Motor neuron (in vitro differentiated cells): ENCODE measurements at regions not wholly inside any gene's neighbourhood (a gene's known extent, or its start where the extent isn't known, plus 50 kb on each side); places are given as distances from the start of the nearest gene placed in this dataset.
"Not testable (repeated sequence)": the region's sequence is repeated elsewhere in the genome, so short reads cannot be mapped to it uniquely, and the experiment has no call there.

Experiments used
- ATAC-seq, 8 experiments: fragments of 200-7000 bp; cut with Tn5 transposase; replicated peaks in 6 of 8; 2 replicates each; pipeline ENCODE4 v1.8.0; 2021; ENCODE audit warnings: mild to moderate bottlenecking in 8 of 8, moderate library complexity in 8 of 8
- H3K27ac ChIP-seq, 2 donors: fragments of 250-450 bp; sonication (Bioruptor Pico); 2 replicates each; pipeline ENCODE4 v1.9.0; 2021; ENCODE audit warnings: antibody characterized with exemption in 2 of 2, mild to moderate bottlenecking in 2 of 2, moderate library complexity in 1 of 2
- H3K4me1 ChIP-seq, 2 donors: fragments of 250-450 bp; sonication (Bioruptor Pico); replicated peaks in 1 of 2; 2 replicates each; pipeline ENCODE4 v1.6.1; 2021; ENCODE audit warnings: antibody characterized with exemption in 2 of 2, mild to moderate bottlenecking in 2 of 2, moderate library complexity in 1 of 2
- H3K4me3 ChIP-seq, 5 donors: fragments of 250-450 bp; sonication (Bioruptor Pico); 2 replicates each; pipeline ENCODE4 v1.9.0; 2021; ENCODE audit warnings: antibody characterized with exemption in 5 of 5, mild to moderate bottlenecking in 5 of 5, moderate library complexity in 4 of 5
- WGBS, 10 experiments: fragments of 450-650 bp; shearing (Covaris generic); methylation state at CpG; one replicate each; pipeline ENCODE4 v1.0.0; 2022; 5-methylcytosine and 5-hydroxymethylcytosine counted together
- in situ Hi-C, 9 experiments: fragments of 400-800 bp; cut with MboI; loops; one replicate each; pipeline ENCODE4 v1.15.0; 2021; ENCODE audit warnings: low sequenced_read_pairs in 9 of 9, low pct_unique_long_range_greater_than_20kb in 2 of 9; ENCODE audit not compliant: unreplicated experiment in 9 of 9

GRCh38 chr7:132024290-132024689 lies 467.9 kb upstream of the PODXL start:
- no peak for ATAC-seq
- Histone ChIP-seq H3K4me1 (no peaks in the 10 kb centered on the region), H3K27ac (no peak overlapping the region), H3K4me3 (no peak overlapping the region)
- in situ Hi-C loops: no loop called here
- WGBS, 10 experiments: 7 to 100% (median 82%) methylated on average over 2 to 6 of the region's 6 CpGs; no CpG with 5 or more reads in 1 of the 10 experiments

GRCh38 chr7:132023466-132023865 lies 467.0 kb upstream of the PODXL start:
- peak in 2 of 8 experiments; percentile 43 to 58 for ATAC-seq
- no peaks in the 10 kb centered on the region for H3K4me1 ChIP-seq
- in situ Hi-C loops: no loop called here

GRCh38 chr7:132022188-132022587 lies 465.8 kb upstream of the PODXL start:
- H3K4me3 ChIP-seq: no peak overlapping the region
- no peak for ATAC-seq
- in situ Hi-C loops: no loop called here
- H3K27ac ChIP-seq: no peak overlapping the region
- WGBS, 10 experiments: 60% methylated on average over 1 of the region's 1 CpG; no CpG with 5 or more reads in 9 of the 10 experiments
- no peaks in the 10 kb centered on the region for H3K4me1 ChIP-seq

More at GRCh38 chr7:132023466-132023865, 467.0 kb upstream of the PODXL start:
- Histone ChIP-seq H3K4me3 (no peak overlapping the region), H3K27ac (no peak overlapping the region)

- ATAC-seq: no peak
- in situ Hi-C loops: no loop called here
- Histone ChIP-seq H3K4me1 (no peaks in the 10 kb centered on the region), H3K4me3 (no peak overlapping the region), H3K27ac (no peak overlapping the region)
- WGBS, 10 experiments: 0 to 78% (median 50%) methylated on average over 1 of the region's 1 CpG; no CpG with 5 or more reads in 3 of the 10 experiments
Measured at GRCh38 chr7:132019703-132020102, 463.3 kb upstream of the PODXL start.

- H3K27ac ChIP-seq: no peak overlapping the region
- in situ Hi-C loops: no loop called here
Measured at GRCh38 chr7:132009778-132010177, 453.4 kb upstream of the PODXL start.

GRCh38 chr7:132004529-132004928 lies 448.1 kb upstream of the PODXL start:
- in situ Hi-C loops: no loop called here
- peak in 4 of 8 experiments; percentile 26 to 94 (median 84) for ATAC-seq
- Histone ChIP-seq H3K4me1 (no peaks in the 10 kb centered on the region), H3K4me3 (no peak overlapping the region), H3K27ac (no peak overlapping the region)
- 62 to 89% (median 74%) methylated on average over 1 to 3 of the region's 5 CpGs; no CpG with 5 or more reads in 5 of the 10 experiments for WGBS, 10 experiments

More at GRCh38 chr7:132009778-132010177, 453.4 kb upstream of the PODXL start:
- WGBS, 10 experiments: 44 to 100% (median 81%) methylated on average over 1 to 2 of the region's 4 CpGs; no CpG with 5 or more reads in 7 of the 10 experiments
- Histone ChIP-seq H3K4me1 (no peaks in the 10 kb centered on the region), H3K4me3 (no peak overlapping the region)
- ATAC-seq: peak in 1 of 8 experiments; percentile 34

GRCh38 chr7:132002343-132002968 lies 446.0 kb upstream of the PODXL start:
- H3K4me1 ChIP-seq: no peaks in the 10 kb centered on the region
- in situ Hi-C loops: no loop called here
- no peak overlapping the region for H3K4me3 ChIP-seq
- WGBS, 10 experiments: 22 to 89% (median 49%) methylated on average over 1 to 3 of the region's 3 CpGs; no CpG with 5 or more reads in 3 of the 10 experiments
- H3K27ac ChIP-seq: no peak overlapping the region
- peak in 2 of 8 experiments; percentile 23 to 25 for ATAC-seq

GRCh38 chr7:132001146-132001545 lies 444.7 kb upstream of the PODXL start:
- Histone ChIP-seq H3K27ac (no peak overlapping the region), H3K4me1 (no peaks in the 10 kb centered on the region), H3K4me3 (no peak overlapping the region)
- ATAC-seq: no peak
- in situ Hi-C loops: no loop called here
- WGBS, 10 experiments: 40 to 86% (median 50%) methylated on average over 1 of the region's 2 CpGs; no CpG with 5 or more reads in 7 of the 10 experiments

GRCh38 chr7:131999193-131999592 lies 442.8 kb upstream of the PODXL start:
- ATAC-seq: no peak
- in situ Hi-C loops: no loop called here
- no peak overlapping the region for H3K4me3 ChIP-seq
- H3K4me1 ChIP-seq: no peaks in the 10 kb centered on the region
- 20 to 67% (median 62%) methylated on average over 1 to 4 of the region's 4 CpGs; no CpG with 5 or more reads in 5 of the 10 experiments for WGBS, 10 experiments
- no peak overlapping the region for H3K27ac ChIP-seq

- H3K27ac ChIP-seq: no peak overlapping the region
- no peak overlapping the region for H3K4me3 ChIP-seq
- H3K4me1 ChIP-seq: no peaks in the 10 kb centered on the region
- WGBS, 10 experiments: 55 to 60% methylated on average over 1 of the region's 2 CpGs; no CpG with 5 or more reads in 8 of the 10 experiments
- no peak for ATAC-seq
- in situ Hi-C loops: no loop called here
Measured at GRCh38 chr7:131995324-131995723, 438.9 kb upstream of the PODXL start.

GRCh38 chr7:131981069-131981468 lies 424.6 kb upstream of the PODXL start:
- in situ Hi-C loops, H3K27ac ChIP-seq, H3K4me3 ChIP-seq, H3K4me1 ChIP-seq, ATAC-seq: not testable (repeated sequence)

- in situ Hi-C loops, H3K27ac ChIP-seq, H3K4me1 ChIP-seq, ATAC-seq, H3K4me3 ChIP-seq: not testable (repeated sequence)
- WGBS, 10 experiments: 0 to 61% (median 22%) methylated on average over 1 to 2 of the region's 2 CpGs; no CpG with 5 or more reads in 7 of the 10 experiments
Measured at GRCh38 chr7:131978118-131978517, 421.7 kb upstream of the PODXL start.

GRCh38 chr7:131976411-131976810 lies 420.0 kb upstream of the PODXL start:
- ATAC-seq: no peak
- in situ Hi-C loops: no loop called here
- Histone ChIP-seq H3K27ac (no peak overlapping the region), H3K4me1 (no peaks in the 10 kb centered on the region), H3K4me3 (no peak overlapping the region)
- 20 to 100% (median 88%) methylated on average over 1 to 3 of the region's 3 CpGs; no CpG with 5 or more reads in 5 of the 10 experiments for WGBS, 10 experiments

GRCh38 chr7:131974671-131975070 lies 418.2 kb upstream of the PODXL start:
- no peak for ATAC-seq
- in situ Hi-C loops: loop anchor here in 1 of 9 experiments (25.0 kb wide), 1 partner anchor 613 kb away; the partner anchor contains the start of gene PLXNA4
- 0 to 80% (median 34%) methylated on average over 1 to 2 of the region's 2 CpGs for WGBS, 10 experiments
- Histone ChIP-seq H3K4me3 (no peak overlapping the region), H3K4me1 (no peaks in the 10 kb centered on the region), H3K27ac (no peak overlapping the region)
